OCI-LY3 (cell line): ENCODE measurements at regions not wholly inside any gene's neighbourhood (a gene's known extent, or its start where the extent isn't known, plus 50 kb on each side); places are given as distances from the start of the nearest gene placed in this dataset.

Source experiments
- CTCF ChIP-seq: fragments of 200-600, 300-600 bp; sonication (generic); IDR thresholded peaks from 2 replicates; pipeline ENCODE4 v1.5.1; 2014; ENCODE audit warnings: antibody characterized with exemption, low read length, low read depth
- EZH2phosphoT487 ChIP-seq: fragments of 200-600 bp; shearing (Covaris generic); IDR thresholded peaks from 2 replicates; pipeline ENCODE4 v1.6.1; 2018; ENCODE audit warnings: antibody characterized with exemption, mixed run types, low read depth

DNA sequence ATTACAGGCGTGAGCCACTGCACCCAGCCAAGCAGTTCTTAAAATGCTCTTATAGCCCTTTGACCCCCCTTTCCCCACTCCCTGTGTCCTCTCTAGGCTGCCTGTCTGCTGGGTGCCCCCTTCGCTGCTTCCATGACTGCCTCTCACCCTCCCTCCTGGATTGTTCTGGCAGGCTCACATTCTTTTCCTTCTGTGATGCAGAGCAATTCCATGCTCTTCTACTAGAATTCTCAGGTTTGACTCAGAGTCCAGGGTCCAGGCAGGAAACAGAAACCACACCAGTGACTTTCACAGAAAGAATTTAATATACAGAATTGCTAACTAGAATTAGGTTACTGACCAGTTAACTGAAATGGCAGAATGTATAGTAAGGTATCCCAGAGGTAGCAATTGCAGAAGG is 244.8 kb downstream of the BAMBI start:
- no peak for TF ChIP-seq EZH2phosphoT487
- no peak for TF ChIP-seq CTCF
